VCaP (cell line): ENCODE measurements at regions not wholly inside any gene's neighbourhood (a gene's known extent, or its start where the extent isn't known, plus 50 kb on each side); places are given as distances from the start of the nearest gene placed in this dataset.

Experiments
- H3K27ac ChIP-seq: fragments of 450-650 bp; 2 replicates; pipeline ENCODE4 v1.5.1; 2017
- TF ChIP-seq, protein P1 (sequence below): fragments of 450-650 bp; conservative IDR thresholded peaks from 2 replicates; pipeline ENCODE4 v1.5.1; 2017; ENCODE audit warnings: mild to moderate bottlenecking, moderate library complexity

DNA sequence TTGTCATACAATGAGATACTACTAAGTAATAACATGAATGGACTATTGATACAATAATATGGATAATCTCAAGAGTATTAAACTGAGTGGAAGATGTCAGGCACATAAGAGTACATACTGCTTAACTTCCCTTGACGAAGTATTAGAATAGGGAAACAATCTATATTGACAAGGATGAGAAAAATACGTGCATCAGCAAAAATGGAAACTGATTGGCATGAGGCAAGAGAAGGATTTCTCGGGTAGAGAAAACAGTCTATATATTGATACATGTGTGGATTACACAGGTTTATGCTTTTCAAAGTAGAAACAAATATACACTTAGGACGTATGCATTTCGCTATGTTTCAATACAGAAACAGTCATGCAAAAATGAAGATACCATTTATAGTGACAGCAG lies 57.4 kb downstream of the PRR20E start:
- TF ChIP-seq, protein P1, sequence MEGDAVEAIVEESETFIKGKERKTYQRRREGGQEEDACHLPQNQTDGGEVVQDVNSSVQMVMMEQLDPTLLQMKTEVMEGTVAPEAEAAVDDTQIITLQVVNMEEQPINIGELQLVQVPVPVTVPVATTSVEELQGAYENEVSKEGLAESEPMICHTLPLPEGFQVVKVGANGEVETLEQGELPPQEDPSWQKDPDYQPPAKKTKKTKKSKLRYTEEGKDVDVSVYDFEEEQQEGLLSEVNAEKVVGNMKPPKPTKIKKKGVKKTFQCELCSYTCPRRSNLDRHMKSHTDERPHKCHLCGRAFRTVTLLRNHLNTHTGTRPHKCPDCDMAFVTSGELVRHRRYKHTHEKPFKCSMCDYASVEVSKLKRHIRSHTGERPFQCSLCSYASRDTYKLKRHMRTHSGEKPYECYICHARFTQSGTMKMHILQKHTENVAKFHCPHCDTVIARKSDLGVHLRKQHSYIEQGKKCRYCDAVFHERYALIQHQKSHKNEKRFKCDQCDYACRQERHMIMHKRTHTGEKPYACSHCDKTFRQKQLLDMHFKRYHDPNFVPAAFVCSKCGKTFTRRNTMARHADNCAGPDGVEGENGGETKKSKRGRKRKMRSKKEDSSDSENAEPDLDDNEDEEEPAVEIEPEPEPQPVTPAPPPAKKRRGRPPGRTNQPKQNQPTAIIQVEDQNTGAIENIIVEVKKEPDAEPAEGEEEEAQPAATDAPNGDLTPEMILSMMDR = no peak
- H3K27ac ChIP-seq = no peak overlapping the region

- H3K27ac ChIP-seq = no peak overlapping the region
- TF ChIP-seq, protein P1 = no peak
These were observed 83.5 kb downstream of the PRR20E start for GRCh38 chr13:57250472-57250871.

DNA sequence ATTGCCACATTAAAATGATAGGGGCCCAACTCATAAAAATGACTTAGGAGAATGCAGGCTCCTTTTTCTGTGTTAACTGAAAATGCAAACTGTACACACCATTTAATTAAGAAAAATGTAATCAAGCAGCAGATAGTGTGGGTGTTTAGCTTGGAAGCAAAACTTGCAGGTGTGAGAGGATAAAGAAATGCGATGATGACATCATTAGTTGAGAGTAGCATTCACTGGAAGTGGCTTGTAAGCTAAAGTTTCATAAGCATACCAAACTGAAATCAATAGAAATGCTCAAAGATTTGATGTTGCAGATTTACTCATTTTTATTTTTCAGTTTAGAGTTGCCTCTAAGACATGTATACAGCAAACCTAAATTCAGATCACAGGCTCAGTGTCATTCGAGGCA lies 86.6 kb downstream of the PRR20E start:
- H3K27ac ChIP-seq = no peak overlapping the region
- TF ChIP-seq, protein P1 = no peak

- TF ChIP-seq, protein P1 = no peak
- H3K27ac ChIP-seq = no peak overlapping the region
These were observed 98.0 kb downstream of the PRR20E start for GRCh38 chr13:57264965-57265364.

- TF ChIP-seq, protein P1 = no peak
- H3K27ac ChIP-seq = no peak overlapping the region
These were observed 103.5 kb downstream of the PRR20E start for GRCh38 chr13:57270493-57270892.

DNA sequence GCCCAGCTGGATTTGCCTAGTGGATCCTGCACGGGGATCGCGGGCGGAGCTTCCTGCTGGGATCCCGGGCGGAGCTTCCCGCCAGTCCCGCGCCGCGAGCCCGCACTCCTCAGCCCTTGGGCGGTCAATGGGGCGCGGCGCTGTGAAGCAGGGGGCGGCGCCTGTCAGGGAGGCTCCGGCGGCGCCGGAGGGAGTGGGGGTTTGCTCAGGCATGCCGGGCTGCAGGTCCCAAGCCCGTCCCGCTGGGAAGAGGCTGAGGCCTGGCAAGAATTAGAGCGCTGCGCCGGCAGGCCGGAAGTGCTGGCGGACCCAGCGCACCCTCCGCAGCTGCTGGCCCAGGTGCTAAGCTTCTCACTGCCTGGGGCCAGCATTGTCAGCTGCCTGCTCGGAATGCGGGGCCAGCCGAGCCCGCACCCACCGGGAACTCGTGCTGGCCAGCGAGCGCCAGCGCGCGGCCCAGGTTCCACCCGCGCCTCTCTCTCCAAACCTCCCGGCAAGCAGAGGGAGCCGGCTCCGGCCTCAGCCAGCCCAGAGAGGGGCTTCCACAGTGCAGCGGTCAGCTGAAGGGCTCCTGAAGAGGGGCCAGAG lies 119.6 kb downstream of the PRR20E start:
- TF ChIP-seq, protein P1 = no peak
- no peak overlapping the region for H3K27ac ChIP-seq

- H3K27ac ChIP-seq = no peak overlapping the region
- TF ChIP-seq, protein P1 = no peak
These were observed 135.6 kb downstream of the PRR20E start for GRCh38 chr13:57302604-57303003.
